Neural cell (in vitro differentiated cells): ENCODE measurements at regions not wholly inside any gene's neighbourhood (a gene's known extent, or its start where the extent isn't known, plus 50 kb on each side); places are given as distances from the start of the nearest gene placed in this dataset.

Experiments used
- H2AFZ ChIP-seq: fragments of 200-600, 300-800 bp; sonication (generic), shearing (Covaris generic); 2 replicates; pipeline ENCODE4 v1.6.0; 2014; ENCODE audit warnings: low read depth, mild to moderate bottlenecking, antibody characterized with exemption, low read length, moderate library complexity
- H3F3A ChIP-seq: fragments of 200-600 bp; shearing (Covaris generic); 2 replicates; pipeline ENCODE4 v1.6.1; 2016; ENCODE audit warnings: mild to moderate bottlenecking, moderate library complexity, mixed read lengths, antibody characterized with exemption, low read length; ENCODE audit not compliant: insufficient read depth, poor library complexity, severe bottlenecking
- H3K27ac ChIP-seq: fragments of 200-600, 300-800 bp; sonication (generic), shearing (Covaris generic); 2 replicates; pipeline ENCODE4 v1.5.1; 2014; ENCODE audit warnings: mild to moderate bottlenecking, low read length, moderate library complexity
- H3K27me3 ChIP-seq: fragments of 300-800, 200-600 bp; sonication (generic), shearing (Covaris generic); 2 replicates; pipeline ENCODE4 v1.6.0; 2014; ENCODE audit warnings: mild to moderate bottlenecking, low read depth, low read length, moderate library complexity; ENCODE audit not compliant: insufficient read depth
- H3K36me3 ChIP-seq: fragments of 300-800, 200-600 bp; sonication (generic), shearing (Covaris generic); 2 replicates; pipeline ENCODE4 v1.5.1; 2014; ENCODE audit warnings: mild to moderate bottlenecking, antibody characterized with exemption, low read length, moderate library complexity; ENCODE audit not compliant: insufficient read depth
- H3K4me2 ChIP-seq: fragments of 300-800, 200-600 bp; sonication (generic), shearing (Covaris generic); 2 replicates; pipeline ENCODE4 v1.6.0; 2014; ENCODE audit warnings: mild to moderate bottlenecking, low read length
- H3K4me3 ChIP-seq: fragments of 300-800, 200-600 bp; sonication (generic), shearing (Covaris generic); 2 replicates; pipeline ENCODE4 v1.5.1; 2014; ENCODE audit warnings: mild to moderate bottlenecking, low read length, moderate library complexity
- H3K79me2 ChIP-seq: fragments of 200-600 bp; shearing (Covaris generic); replicated peaks from 2 replicates; pipeline ENCODE4 v1.6.0; 2014; ENCODE audit warnings: mild to moderate bottlenecking, low read length, moderate library complexity; ENCODE audit not compliant: insufficient read depth
- H3K9ac ChIP-seq: fragments of 300-800, 200-600 bp; sonication (generic), shearing (Covaris generic); 2 replicates; pipeline ENCODE4 v1.6.1; 2016; ENCODE audit warnings: mild to moderate bottlenecking, low read length, mixed read lengths
- H3K9me2 ChIP-seq: fragments of 200-600 bp; shearing (Covaris generic); 2 replicates; pipeline ENCODE4 v1.6.1; 2016; ENCODE audit warnings: mild to moderate bottlenecking, low read length, mixed read lengths; ENCODE audit not compliant: insufficient read depth
- H3K9me3 ChIP-seq: fragments of 200-600, 300-800 bp; sonication (generic), shearing (Covaris generic); 2 replicates; pipeline ENCODE4 v1.6.1; 2016; ENCODE audit warnings: mild to moderate bottlenecking, mixed run types, low read length, moderate library complexity, mixed read lengths
- H4K20me1 ChIP-seq: fragments of 200-600 bp; shearing (Covaris generic); 2 replicates; pipeline ENCODE4 v1.6.1; 2016; ENCODE audit warnings: mild to moderate bottlenecking, mixed run types; ENCODE audit not compliant: insufficient read depth
- EP300 ChIP-seq: fragments of 450-650 bp; conservative IDR thresholded peaks from 2 replicates; pipeline ENCODE4 v1.6.1; 2014; ENCODE audit warnings: antibody characterized with exemption, mild to moderate bottlenecking, moderate library complexity; ENCODE audit not compliant: poor library complexity, severe bottlenecking
- EZH2 ChIP-seq: fragments of 200-600, 300-800 bp; shearing (Covaris generic), sonication (generic); IDR thresholded peaks from 2 replicates; pipeline ENCODE4 v1.6.1; 2014; ENCODE audit warnings: antibody characterized with exemption, low read length, borderline replicate concordance, mild to moderate bottlenecking; ENCODE audit not compliant: insufficient read depth, poor library complexity, severe bottlenecking
- MXI1 ChIP-seq: fragments of 450-650 bp; conservative IDR thresholded peaks from 2 replicates; pipeline ENCODE4 v1.6.1; 2014; ENCODE audit warnings: antibody characterized with exemption, mild to moderate bottlenecking; ENCODE audit not compliant: poor library complexity, severe bottlenecking
- POLR2AphosphoS5 ChIP-seq: IDR thresholded peaks from 2 replicates; pipeline ENCODE4 v1.6.1; 2012
- RAD21 ChIP-seq: fragments of 450-650 bp; conservative IDR thresholded peaks from 2 replicates; pipeline ENCODE4 v1.6.1; 2014; ENCODE audit warnings: antibody characterized with exemption, mild to moderate bottlenecking, moderate library complexity
- REST ChIP-seq: IDR thresholded peaks from 2 replicates; pipeline ENCODE4 v1.6.1; 2012; ENCODE audit warnings: borderline replicate concordance
- SMC3 ChIP-seq: fragments of 450-650 bp; conservative IDR thresholded peaks from 2 replicates; pipeline ENCODE4 v1.6.1; 2014; ENCODE audit warnings: antibody characterized with exemption, mild to moderate bottlenecking, moderate library complexity; ENCODE audit not compliant: poor library complexity
- TAF1 ChIP-seq: IDR thresholded peaks from 2 replicates; pipeline ENCODE4 v1.6.1; 2012; ENCODE audit warnings: low read depth
- TF ChIP-seq, protein P1 (sequence below): fragments of 450-650 bp; IDR thresholded peaks from 2 replicates; pipeline ENCODE4 v1.5.1; 2014; ENCODE audit warnings: antibody characterized with exemption, mild to moderate bottlenecking, moderate library complexity; ENCODE audit not compliant: poor library complexity, severe bottlenecking

DNA sequence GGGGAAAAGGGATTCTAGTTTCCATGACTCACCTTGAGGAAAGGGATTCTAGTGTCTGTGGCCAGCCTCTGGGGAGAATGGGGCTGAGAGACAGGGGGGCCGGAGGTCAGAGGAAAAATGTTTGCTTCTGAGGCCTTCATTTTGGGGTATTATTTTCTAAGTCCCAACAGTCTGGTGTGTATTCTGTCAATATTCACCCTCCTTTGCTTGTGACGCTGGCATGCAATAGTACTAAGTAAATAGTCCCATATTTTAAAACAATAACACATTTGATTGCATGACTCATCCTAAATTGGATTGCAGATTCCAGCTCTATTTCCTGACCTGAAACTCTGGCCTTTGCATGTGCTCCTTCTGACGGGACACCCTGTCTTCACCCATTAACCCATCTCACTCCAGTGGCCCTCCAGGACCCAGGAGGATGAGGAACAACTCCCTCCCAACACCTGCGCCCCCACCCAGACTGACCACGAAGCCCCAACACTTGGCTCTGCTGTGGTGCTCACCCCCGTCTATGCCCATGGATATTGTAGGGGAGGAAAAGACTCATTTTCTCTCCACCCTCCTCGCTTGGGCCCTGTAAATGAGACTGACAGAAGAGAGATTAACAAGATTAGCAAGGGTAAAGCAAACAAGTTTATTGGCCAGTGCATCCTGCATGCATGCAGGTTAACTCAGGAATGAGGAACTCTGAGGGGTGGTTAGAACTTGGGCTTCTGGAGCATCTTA, 495.6 kb upstream of the KLF6 start:
- Histone ChIP-seq H4K20me1 (no peaks in the 10 kb centered on the region), H3K9ac (no peak overlapping the region), H3K4me2 (no peak overlapping the region), H3K36me3 (no peaks in the 10 kb centered on the region), H3K4me3 (no peak overlapping the region), H2AFZ (no peak overlapping the region), H3F3A (no peaks in the 10 kb centered on the region), H3K9me2 (no peaks in the 10 kb centered on the region), H3K9me3 (no peaks in the 10 kb centered on the region), H3K79me2 (no peaks in the 10 kb centered on the region), H3K27ac (no peak overlapping the region), H3K27me3 (no peaks in the 10 kb centered on the region)
- TF ChIP-seq RAD21, result no peak
- no peak for TF ChIP-seq MXI1
- TF ChIP-seq, protein P1, sequence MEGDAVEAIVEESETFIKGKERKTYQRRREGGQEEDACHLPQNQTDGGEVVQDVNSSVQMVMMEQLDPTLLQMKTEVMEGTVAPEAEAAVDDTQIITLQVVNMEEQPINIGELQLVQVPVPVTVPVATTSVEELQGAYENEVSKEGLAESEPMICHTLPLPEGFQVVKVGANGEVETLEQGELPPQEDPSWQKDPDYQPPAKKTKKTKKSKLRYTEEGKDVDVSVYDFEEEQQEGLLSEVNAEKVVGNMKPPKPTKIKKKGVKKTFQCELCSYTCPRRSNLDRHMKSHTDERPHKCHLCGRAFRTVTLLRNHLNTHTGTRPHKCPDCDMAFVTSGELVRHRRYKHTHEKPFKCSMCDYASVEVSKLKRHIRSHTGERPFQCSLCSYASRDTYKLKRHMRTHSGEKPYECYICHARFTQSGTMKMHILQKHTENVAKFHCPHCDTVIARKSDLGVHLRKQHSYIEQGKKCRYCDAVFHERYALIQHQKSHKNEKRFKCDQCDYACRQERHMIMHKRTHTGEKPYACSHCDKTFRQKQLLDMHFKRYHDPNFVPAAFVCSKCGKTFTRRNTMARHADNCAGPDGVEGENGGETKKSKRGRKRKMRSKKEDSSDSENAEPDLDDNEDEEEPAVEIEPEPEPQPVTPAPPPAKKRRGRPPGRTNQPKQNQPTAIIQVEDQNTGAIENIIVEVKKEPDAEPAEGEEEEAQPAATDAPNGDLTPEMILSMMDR, result no peak
- TF ChIP-seq TAF1, result no peak
- no peak for TF ChIP-seq REST
- no peak for TF ChIP-seq EZH2
- TF ChIP-seq EP300, result no peak
- TF ChIP-seq SMC3, result no peak
- no peak for TF ChIP-seq POLR2AphosphoS5

DNA sequence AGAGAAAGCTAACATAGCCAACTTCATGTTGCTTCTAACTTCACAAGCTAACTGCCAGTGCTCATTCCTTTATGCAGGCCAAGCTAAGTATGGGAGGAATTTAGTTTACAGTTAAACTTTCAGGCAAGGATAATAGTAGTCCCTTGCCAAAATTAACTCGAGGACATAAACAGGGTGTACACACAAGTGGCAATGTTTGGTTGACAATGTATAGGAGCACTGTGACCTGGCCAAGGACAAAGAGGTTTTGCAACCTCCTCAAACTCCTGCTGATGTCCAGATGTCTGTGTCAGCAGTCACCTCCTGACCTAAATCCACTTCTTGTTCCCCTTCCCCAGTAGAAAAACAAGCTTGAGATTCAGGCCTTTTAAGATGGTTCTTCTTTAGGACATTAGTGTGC, 494.6 kb upstream of the KLF6 start:
- Histone ChIP-seq H2AFZ (no peak overlapping the region), H3K4me3 (no peak overlapping the region), H3K9ac (no peak overlapping the region), H3K27me3 (no peaks in the 10 kb centered on the region), H3K9me3 (no peaks in the 10 kb centered on the region), H3K79me2 (no peaks in the 10 kb centered on the region), H3F3A (no peaks in the 10 kb centered on the region), H3K9me2 (no peaks in the 10 kb centered on the region), H4K20me1 (no peaks in the 10 kb centered on the region), H3K27ac (no peak overlapping the region), H3K4me2 (no peak overlapping the region), H3K36me3 (no peaks in the 10 kb centered on the region)
- TF ChIP-seq TAF1, result no peak
- no peak for TF ChIP-seq EP300
- no peak for TF ChIP-seq RAD21
- TF ChIP-seq, protein P1, result no peak
- no peak for TF ChIP-seq SMC3
- TF ChIP-seq MXI1, result no peak
